ENCODE measurements at regions not wholly inside any gene's neighbourhood (a gene's known extent, or its start where the extent isn't known, plus 50 kb on each side); places are given as distances from the start of the nearest gene placed in this dataset.

DNA sequence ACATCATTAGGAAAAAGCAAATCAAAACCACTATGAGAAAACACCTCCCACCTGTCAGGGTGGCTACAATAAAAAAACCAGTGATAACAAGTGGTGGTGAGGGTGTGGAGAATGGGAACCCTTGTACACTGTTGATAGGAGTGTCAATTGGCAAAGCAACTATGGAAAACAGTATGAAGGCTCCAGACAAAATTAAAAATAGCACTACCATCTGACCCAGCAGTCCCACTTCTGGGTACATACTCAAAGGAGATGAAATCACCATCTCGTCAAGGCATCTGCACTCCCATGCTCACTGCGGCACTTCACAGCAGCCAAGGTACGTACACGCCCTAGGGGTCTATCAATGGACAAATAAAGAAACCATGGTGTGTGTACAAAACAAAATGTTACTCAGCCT is 715.1 kb downstream of the UQCRFS1 start:
- H3K4me3 ChIP-seq (ENCODE audit: low read depth, low read length), result no peak overlapping the region
- TF ChIP-seq CTCF (IDR thresholded peaks at IDR 0.05; ENCODE audit: low read depth, low read length, missing control alignments), result no peak
- no peak for DNase-seq (ENCODE audit: low read depth)

- H3K4me3 ChIP-seq (ENCODE audit: low read depth, low read length), result no peak overlapping the region
- DNase-seq (ENCODE audit: low read depth), result no peak
- TF ChIP-seq CTCF (IDR thresholded peaks at IDR 0.05; ENCODE audit: low read depth, low read length, missing control alignments), result no peak
Observed at GRCh38 chr19:28497137-28497536, 715.8 kb downstream of the UQCRFS1 start.

GRCh38 chr19:28495046-28495445 is 717.9 kb downstream of the UQCRFS1 start:
- no peak overlapping the region for H3K4me3 ChIP-seq (ENCODE audit: low read depth, low read length)
- no peak for TF ChIP-seq CTCF (IDR thresholded peaks at IDR 0.05; ENCODE audit: low read depth, low read length, missing control alignments)
- no peak for DNase-seq (ENCODE audit: low read depth)

- no peak for DNase-seq (ENCODE audit: low read depth)
- TF ChIP-seq CTCF (IDR thresholded peaks at IDR 0.05; ENCODE audit: low read depth, low read length, missing control alignments), result no peak
- H3K4me3 ChIP-seq (ENCODE audit: low read depth, low read length), result no peak overlapping the region
Observed at GRCh38 chr19:28494461-28494860, 718.5 kb downstream of the UQCRFS1 start.

DNA sequence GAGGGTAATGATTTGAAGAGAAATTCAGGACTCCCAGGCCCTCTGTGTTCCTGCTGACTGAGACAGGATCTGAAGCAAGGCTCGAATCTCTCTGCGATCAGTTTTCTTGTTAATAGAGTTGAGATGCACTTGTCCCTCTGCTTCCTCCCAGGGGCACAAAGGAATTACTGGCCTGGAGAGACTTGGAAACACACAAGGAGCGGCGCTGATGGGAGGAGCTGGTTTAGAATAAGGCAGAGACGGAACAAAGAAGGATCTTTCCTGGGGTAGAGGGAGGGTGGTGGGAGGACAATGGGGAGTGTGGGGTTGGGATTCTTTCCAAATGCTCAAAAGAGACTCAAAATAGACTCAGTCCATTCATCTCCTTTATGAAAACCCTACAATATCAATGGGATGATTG is 719.1 kb downstream of the UQCRFS1 start:
- H3K4me3 ChIP-seq (ENCODE audit: low read depth, low read length), result no peak overlapping the region
- TF ChIP-seq CTCF (IDR thresholded peaks at IDR 0.05; ENCODE audit: low read depth, low read length, missing control alignments), result no peak
- no peak for DNase-seq (ENCODE audit: low read depth)

DNA sequence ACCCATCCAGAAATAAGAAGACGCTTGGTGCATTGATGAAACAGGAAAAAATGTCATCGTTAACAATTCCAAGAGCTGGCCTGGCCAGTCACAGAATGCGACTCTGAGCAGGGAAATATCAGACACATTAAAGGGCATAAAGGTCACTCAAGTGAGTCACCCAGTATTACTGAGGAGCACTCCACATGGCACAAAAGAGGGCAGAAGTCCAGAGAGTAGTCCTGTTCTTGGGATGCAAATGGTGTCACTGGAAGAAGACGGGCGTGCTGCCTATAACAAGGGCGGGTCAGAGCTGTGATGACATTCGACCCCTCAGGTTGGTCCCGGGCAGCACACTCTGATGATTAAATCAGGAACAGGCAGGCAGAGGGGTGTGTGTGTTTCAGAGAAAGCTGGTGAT is 720.3 kb downstream of the UQCRFS1 start:
- H3K4me3 ChIP-seq (ENCODE audit: low read depth, low read length), result no peak overlapping the region
- no peak for TF ChIP-seq CTCF (IDR thresholded peaks at IDR 0.05; ENCODE audit: low read depth, low read length, missing control alignments)
- DNase-seq (ENCODE audit: low read depth), result no peak

- TF ChIP-seq CTCF (IDR thresholded peaks at IDR 0.05; ENCODE audit: low read depth, low read length, missing control alignments), result no peak
- no peak overlapping the region for H3K4me3 ChIP-seq (ENCODE audit: low read depth, low read length)
- DNase-seq (ENCODE audit: low read depth), result no peak
Observed at GRCh38 chr19:28492201-28492600, 720.8 kb downstream of the UQCRFS1 start.
